SK-N-SH (cell line): ENCODE measurements at regions not wholly inside any gene's neighbourhood (a gene's known extent, or its start where the extent isn't known, plus 50 kb on each side); places are given as distances from the start of the nearest gene placed in this dataset.

Source experiments
- CTCF ChIA-PET: fragments of 300-600, 350-600 bp; formaldehyde crosslinking; extraction: SDS; loops from one replicate; lab custom pipeline; 2021; lab: Yijun Ruan, JAX
- POLR2A ChIA-PET: fragments of 350-600 bp; sonication (Branson Sonifier 250); formaldehyde crosslinking; extraction: SDS; loops from one replicate; lab custom pipeline; 2020; ENCODE audit warnings: antibody characterized with exemption, inconsistent platforms; lab: Yijun Ruan, JAX
- DNase-seq: peaks from one replicate; pipeline ENCODE4 v3.0.0; 2012
- H2AFZ ChIP-seq: fragments of 200-600 bp; sonication (generic); 2 replicates; pipeline ENCODE4 v1.8.1; 2016; ENCODE audit warnings: antibody characterized with exemption, mild to moderate bottlenecking, low read depth
- H3F3A ChIP-seq: fragments of 200-600 bp; sonication (generic); replicated peaks from 2 replicates; pipeline ENCODE3; 2016; ENCODE audit warnings: antibody characterized with exemption, mild to moderate bottlenecking; ENCODE audit not compliant: insufficient read depth
- H3K27ac ChIP-seq, 2 experiments: fragments of 200-500 bp in 1 of 2; fragments of 200-600 bp in 1 of 2; sonication (Bioruptor generic) in 1 of 2; sonication (generic), shearing (Covaris generic) in 1 of 2; 2 replicates each; pipeline versions ENCODE4 v1.5.1 to v1.6.1; 2014 to 2016; ENCODE audit warnings: low read depth in 2 of 2, inconsistent platforms in 1 of 2, low read length in 1 of 2, mild to moderate bottlenecking in 1 of 2, mixed read lengths in 1 of 2
- H3K27me3 ChIP-seq: fragments of 200-600 bp; sonication (generic), shearing (Covaris generic); 2 replicates; pipeline ENCODE4 v1.6.1; 2016; ENCODE audit warnings: mixed run types; ENCODE audit not compliant: insufficient read depth
- H3K36me3 ChIP-seq, 2 experiments: fragments of 200-500 bp in 1 of 2; fragments of 200-600 bp in 1 of 2; sonication (Bioruptor generic) in 1 of 2; sonication (generic) in 1 of 2; replicated peaks in 1 of 2; 2 replicates each; pipeline versions ENCODE3 to v1.5.1; 2014 to 2016; ENCODE audit warnings: low read length in 1 of 2, mild to moderate bottlenecking in 1 of 2; ENCODE audit not compliant: insufficient read depth in 2 of 2, control insufficient read depth in 1 of 2
- H3K4me1 ChIP-seq, 2 experiments: fragments of 200-500 bp in 1 of 2; fragments of 200-600 bp in 1 of 2; sonication (Bioruptor generic) in 1 of 2; sonication (generic), shearing (Covaris generic) in 1 of 2; 2 replicates each; pipeline versions ENCODE4 v1.5.1 to v1.6.1; 2014 to 2016; ENCODE audit warnings: low read depth in 1 of 2, low read length in 1 of 2, mixed run types in 1 of 2; ENCODE audit not compliant: insufficient read depth in 2 of 2, control insufficient read depth in 1 of 2
- H3K4me2 ChIP-seq: fragments of 200-600 bp; sonication (generic), shearing (Covaris generic); 2 replicates; pipeline ENCODE4 v1.6.1; 2017; ENCODE audit warnings: mixed run types
- H3K4me3 ChIP-seq, 2 experiments: fragments of 200-500 bp in 1 of 2; fragments of 200-600 bp in 1 of 2; sonication (Bioruptor generic) in 1 of 2; sonication (generic), shearing (Covaris generic) in 1 of 2; 2 replicates each; pipeline versions ENCODE4 v1.5.1 to v1.8.1; 2014 to 2016; ENCODE audit warnings: low read depth in 2 of 2, inconsistent platforms in 1 of 2, low read length in 1 of 2, mild to moderate bottlenecking in 1 of 2, mixed read lengths in 1 of 2, moderate library complexity in 1 of 2
- H3K79me2 ChIP-seq: fragments of 200-600 bp; sonication (generic); 2 replicates; pipeline ENCODE4 v1.8.1; 2017; ENCODE audit warnings: mild to moderate bottlenecking; ENCODE audit not compliant: insufficient read depth
- H3K9ac ChIP-seq: fragments of 200-600 bp; sonication (generic); 2 replicates; pipeline ENCODE4 v1.6.1; 2017; ENCODE audit warnings: mixed run types
- H3K9me2 ChIP-seq: fragments of 200-600 bp; sonication (generic); 2 replicates; pipeline ENCODE4 v1.6.1; 2017; ENCODE audit warnings: mixed run types
- H3K9me3 ChIP-seq: fragments of 200-600 bp; sonication (generic); 2 replicates; pipeline ENCODE4 v1.6.1; 2017; ENCODE audit warnings: mixed run types, mild to moderate bottlenecking, moderate library complexity
- H4K20me1 ChIP-seq: fragments of 200-600 bp; sonication (generic); 2 replicates; pipeline ENCODE4 v1.6.1; 2017; ENCODE audit warnings: mild to moderate bottlenecking, mixed run types; ENCODE audit not compliant: insufficient read depth
- CHD2 ChIP-seq: fragments of 150-350 bp; IDR thresholded peaks from 2 replicates; pipeline ENCODE4 v1.6.1; 2018; ENCODE audit warnings: low read length; ENCODE audit not compliant: partially characterized antibody
- ELF1 ChIP-seq: IDR thresholded peaks from 2 replicates; pipeline ENCODE4 v1.4.0; 2012
- FOXM1 ChIP-seq: IDR thresholded peaks from 2 replicates; pipeline ENCODE4 v1.4.0; 2012; ENCODE audit warnings: low read depth, mild to moderate bottlenecking
- GATA2 ChIP-seq: sonication (generic); formaldehyde crosslinking; IDR thresholded peaks from 2 replicates; pipeline ENCODE4 v1.5.0; 2020; ENCODE audit warnings: mild to moderate bottlenecking, missing genetic modification reagents
- MXI1 ChIP-seq: IDR thresholded peaks from 2 replicates; pipeline ENCODE4 v1.6.1; 2012; ENCODE audit warnings: mild to moderate bottlenecking, low read depth, low read length, improper control_type of control experiment
- RAD21 ChIP-seq: IDR thresholded peaks from 2 replicates; pipeline ENCODE4 v1.6.1; 2012; ENCODE audit warnings: mild to moderate bottlenecking, low read length
- RXRA ChIP-seq: IDR thresholded peaks from 2 replicates; pipeline ENCODE4 v1.4.0; 2012; ENCODE audit warnings: low read depth, mild to moderate bottlenecking, borderline replicate concordance
- TAF1 ChIP-seq: IDR thresholded peaks from 2 replicates; pipeline ENCODE4 v1.6.1; 2012; ENCODE audit warnings: low read depth, mild to moderate bottlenecking, low read length, moderate library complexity, borderline replicate concordance
- WGBS: methylation state at CpG from one replicate; pipeline ENCODE4 v1.1.6; 2017; ENCODE audit warnings: low lambda C conversion rate; 5-methylcytosine and 5-hydroxymethylcytosine counted together
- small RNA-seq, 7 experiments: library from RNA; depleted of rRNA; stranded (forward); fragments of <200 nt; gene quantifications; one replicate each; pipeline ENCODE3, GENCODE V24; 2012
- TF ChIP-seq, protein P1 (sequence below): IDR thresholded peaks from 2 replicates; pipeline ENCODE4; 2012
- TF ChIP-seq, protein P2 (sequence below): IDR thresholded peaks from 2 replicates; pipeline ENCODE4 v1.4.0; 2012; ENCODE audit warnings: low read depth, borderline replicate concordance
- TF ChIP-seq, protein P3 (sequence below): IDR thresholded peaks from 2 replicates; pipeline ENCODE4 v1.4.0; 2012; ENCODE audit warnings: low read depth

DNA sequence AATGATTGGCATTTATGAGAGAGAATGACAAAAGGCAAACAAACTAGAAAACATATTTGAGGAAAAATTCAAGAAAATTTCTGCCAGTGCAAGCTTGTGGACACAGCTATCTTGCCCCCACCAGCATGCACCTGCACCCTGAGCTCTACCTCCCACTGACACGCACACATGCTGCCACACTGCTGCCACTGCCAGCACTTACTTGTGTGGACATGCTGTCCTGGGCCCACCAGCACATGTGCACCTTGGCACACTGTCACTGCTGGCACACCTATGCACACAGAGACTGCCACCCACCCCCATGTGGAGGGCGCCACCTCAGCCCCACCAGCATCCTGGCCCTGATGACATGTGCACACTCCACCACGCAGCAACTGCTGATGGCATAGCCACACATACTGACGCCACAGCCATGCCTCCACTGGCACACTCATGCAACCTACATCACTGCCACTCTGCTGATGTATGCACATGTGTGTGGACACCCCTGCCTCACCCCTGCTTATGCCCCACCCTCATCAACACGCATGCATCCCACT lies 475.0 kb downstream of the SOX5 start:
- CTCF ChIA-PET = interaction anchor here (1.6 kb wide), 1 partner anchor 9 kb away, joined by 5 read pairs; no protein-coding TSS in a partner anchor
- H3K27me3 ChIP-seq = no peaks in the 10 kb centered on the region
- no peak overlapping the region for H3K27ac ChIP-seq
- no peaks in the 10 kb centered on the region for H3K9me3 ChIP-seq
- H3K4me3 ChIP-seq = no peak overlapping the region
- 29% methylated on average over 5 of the region's 5 CpGs for WGBS
- POLR2A ChIA-PET = no interaction called here
- H3K9me2 ChIP-seq = no peaks in the 10 kb centered on the region
- H3K4me2 ChIP-seq = no peak overlapping the region
- no peaks in the 10 kb centered on the region for H3K79me2 ChIP-seq
- DNase-seq = no peak
- H4K20me1 ChIP-seq = no peaks in the 10 kb centered on the region
- no peak for TF ChIP-seq FOXM1
- no peak for TF ChIP-seq MXI1
- TF ChIP-seq, protein P1, sequence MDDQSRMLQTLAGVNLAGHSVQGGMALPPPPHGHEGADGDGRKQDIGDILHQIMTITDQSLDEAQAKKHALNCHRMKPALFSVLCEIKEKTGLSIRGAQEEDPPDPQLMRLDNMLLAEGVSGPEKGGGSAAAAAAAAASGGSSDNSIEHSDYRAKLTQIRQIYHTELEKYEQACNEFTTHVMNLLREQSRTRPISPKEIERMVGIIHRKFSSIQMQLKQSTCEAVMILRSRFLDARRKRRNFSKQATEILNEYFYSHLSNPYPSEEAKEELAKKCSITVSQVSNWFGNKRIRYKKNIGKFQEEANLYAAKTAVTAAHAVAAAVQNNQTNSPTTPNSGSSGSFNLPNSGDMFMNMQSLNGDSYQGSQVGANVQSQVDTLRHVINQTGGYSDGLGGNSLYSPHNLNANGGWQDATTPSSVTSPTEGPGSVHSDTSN = no peak
- no peak for TF ChIP-seq RXRA
- TF ChIP-seq RAD21 = no peak
- no peak for TF ChIP-seq TAF1
- TF ChIP-seq CHD2 = no peak
- no peak for TF ChIP-seq ELF1
- TF ChIP-seq, protein P2, sequence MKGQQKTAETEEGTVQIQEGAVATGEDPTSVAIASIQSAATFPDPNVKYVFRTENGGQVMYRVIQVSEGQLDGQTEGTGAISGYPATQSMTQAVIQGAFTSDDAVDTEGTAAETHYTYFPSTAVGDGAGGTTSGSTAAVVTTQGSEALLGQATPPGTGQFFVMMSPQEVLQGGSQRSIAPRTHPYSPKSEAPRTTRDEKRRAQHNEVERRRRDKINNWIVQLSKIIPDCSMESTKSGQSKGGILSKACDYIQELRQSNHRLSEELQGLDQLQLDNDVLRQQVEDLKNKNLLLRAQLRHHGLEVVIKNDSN = no peak
- TF ChIP-seq GATA2 (CRISPR knock-in tag) = no peak
- TF ChIP-seq, protein P3, sequence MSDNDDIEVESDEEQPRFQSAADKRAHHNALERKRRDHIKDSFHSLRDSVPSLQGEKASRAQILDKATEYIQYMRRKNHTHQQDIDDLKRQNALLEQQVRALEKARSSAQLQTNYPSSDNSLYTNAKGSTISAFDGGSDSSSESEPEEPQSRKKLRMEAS = no peak
- no peaks in the 10 kb centered on the region for H3K36me3 ChIP-seq
- no peaks in the 10 kb centered on the region for H3F3A ChIP-seq
- no peak overlapping the region for H3K9ac ChIP-seq
- H2AFZ ChIP-seq = no peak overlapping the region
- no peaks in the 10 kb centered on the region for H3K4me1 ChIP-seq

Small RNAs in the stretch of these regions (small RNA-seq; reads per million reads assigned to genes)
- gene AC087258.2 = 0 reads per million in 7 experiments
